HL-60 (cell line): ENCODE measurements at regions not wholly inside any gene's neighbourhood (a gene's known extent, or its start where the extent isn't known, plus 50 kb on each side); places are given as distances from the start of the nearest gene placed in this dataset.

Experiments used
- DNase-seq, 2 experiments: peaks; one replicate each; pipeline ENCODE4 v3.0.0-alpha.2; 2010 to 2020; ENCODE audit warnings: low read depth in 1 of 2, low spot score in 1 of 2
- H3K27ac ChIP-seq: fragments of 250-450 bp; sonication (Bioruptor Pico); replicated peaks from 2 replicates; pipeline ENCODE4 v1.5.1; 2020; ENCODE audit warnings: mild to moderate bottlenecking, moderate library complexity
- H3K27me3 ChIP-seq: fragments of 250-450 bp; sonication (Bioruptor Pico); 2 replicates; pipeline ENCODE4 v1.5.1; 2021; ENCODE audit warnings: mild to moderate bottlenecking, moderate library complexity; ENCODE audit not compliant: insufficient read depth, poor library complexity, severe bottlenecking
- H3K4me3 ChIP-seq: replicated peaks from 2 replicates; pipeline ENCODE4 v1.5.1; 2011; ENCODE audit warnings: mild to moderate bottlenecking, control low read depth, low read length; ENCODE audit not compliant: insufficient read depth
- GABPA ChIP-seq: IDR thresholded peaks from 2 replicates; pipeline ENCODE4 v1.6.1; 2012; ENCODE audit warnings: low read depth
- POLR2AphosphoS5 ChIP-seq: IDR thresholded peaks from 2 replicates; pipeline ENCODE4 v1.6.1; 2012; ENCODE audit warnings: low read depth
- REST ChIP-seq: IDR thresholded peaks from 2 replicates; pipeline ENCODE4 v1.6.1; 2012; ENCODE audit warnings: low read depth; ENCODE audit not compliant: insufficient replicate concordance
- SPI1 ChIP-seq: IDR thresholded peaks from 2 replicates; pipeline ENCODE4 v1.6.1; 2012; ENCODE audit warnings: low read depth, mild to moderate bottlenecking, borderline replicate concordance
- TF ChIP-seq, protein P1 (sequence below): IDR thresholded peaks from one replicate; pipeline ENCODE4 v1.5.1; 2011; ENCODE audit warnings: low read length, control low read depth, inconsistent platforms; ENCODE audit not compliant: insufficient read depth

DNA sequence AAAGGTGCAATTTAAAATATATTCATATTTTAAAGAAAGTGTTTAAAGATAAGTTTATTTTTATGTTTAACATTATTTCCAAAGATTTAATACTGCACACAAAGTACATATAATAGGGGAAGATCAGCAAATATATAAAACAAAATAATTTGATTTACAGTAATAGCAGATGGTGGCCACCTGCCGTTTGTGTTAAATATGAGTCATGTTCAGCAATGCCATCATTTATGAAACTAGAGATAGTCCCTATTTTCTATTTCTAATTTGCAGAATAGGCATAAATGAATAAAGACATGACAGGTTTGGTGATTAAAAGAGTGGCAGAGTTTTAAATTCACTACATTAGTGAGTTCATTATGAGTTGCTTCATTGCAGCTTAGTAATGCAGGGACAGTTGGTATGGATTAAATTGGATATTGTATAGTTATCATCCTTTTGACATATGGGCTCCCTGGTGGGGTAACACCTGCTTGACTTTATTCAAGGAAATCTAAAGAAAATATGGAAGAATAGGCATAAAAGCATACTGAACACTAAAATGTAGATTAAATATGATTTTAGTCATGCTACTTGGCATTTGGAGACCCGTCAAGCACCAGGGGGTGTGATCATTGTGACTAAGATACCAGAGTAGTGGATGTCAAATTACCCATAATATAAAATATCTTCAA lies 78.8 kb upstream of the BANK1 start:
- DNase-seq = no peak
- Histone ChIP-seq H3K27ac (no peak overlapping the region), H3K27me3 (no peaks in the 10 kb centered on the region), H3K4me3 (no peak overlapping the region)
- TF ChIP-seq GABPA (no peak), SPI1 (no peak), REST (no peak), POLR2AphosphoS5 (no peak)
- TF ChIP-seq, protein P1, sequence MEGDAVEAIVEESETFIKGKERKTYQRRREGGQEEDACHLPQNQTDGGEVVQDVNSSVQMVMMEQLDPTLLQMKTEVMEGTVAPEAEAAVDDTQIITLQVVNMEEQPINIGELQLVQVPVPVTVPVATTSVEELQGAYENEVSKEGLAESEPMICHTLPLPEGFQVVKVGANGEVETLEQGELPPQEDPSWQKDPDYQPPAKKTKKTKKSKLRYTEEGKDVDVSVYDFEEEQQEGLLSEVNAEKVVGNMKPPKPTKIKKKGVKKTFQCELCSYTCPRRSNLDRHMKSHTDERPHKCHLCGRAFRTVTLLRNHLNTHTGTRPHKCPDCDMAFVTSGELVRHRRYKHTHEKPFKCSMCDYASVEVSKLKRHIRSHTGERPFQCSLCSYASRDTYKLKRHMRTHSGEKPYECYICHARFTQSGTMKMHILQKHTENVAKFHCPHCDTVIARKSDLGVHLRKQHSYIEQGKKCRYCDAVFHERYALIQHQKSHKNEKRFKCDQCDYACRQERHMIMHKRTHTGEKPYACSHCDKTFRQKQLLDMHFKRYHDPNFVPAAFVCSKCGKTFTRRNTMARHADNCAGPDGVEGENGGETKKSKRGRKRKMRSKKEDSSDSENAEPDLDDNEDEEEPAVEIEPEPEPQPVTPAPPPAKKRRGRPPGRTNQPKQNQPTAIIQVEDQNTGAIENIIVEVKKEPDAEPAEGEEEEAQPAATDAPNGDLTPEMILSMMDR = no peak

- TF ChIP-seq GABPA (no peak), SPI1 (no peak), POLR2AphosphoS5 (no peak)
- H3K27ac ChIP-seq = no peak overlapping the region
- H3K27me3 ChIP-seq = no peaks in the 10 kb centered on the region
- peak in 1 of 2 experiments; percentile 30 for DNase-seq
- no peak overlapping the region for H3K4me3 ChIP-seq
Measured at GRCh38 chr4:101710806-101711205, 79.7 kb upstream of the BANK1 start.

- TF ChIP-seq POLR2AphosphoS5 (no peak), REST (no peak), SPI1 (no peak), GABPA (no peak)
- TF ChIP-seq, protein P1 = no peak
- no peak for DNase-seq
- no peaks in the 10 kb centered on the region for H3K27me3 ChIP-seq
- no peak overlapping the region for H3K27ac ChIP-seq
- H3K4me3 ChIP-seq = no peak overlapping the region
Measured at GRCh38 chr4:101708293-101709039, 82.1 kb upstream of the BANK1 start.

- no peaks in the 10 kb centered on the region for H3K27me3 ChIP-seq
- H3K4me3 ChIP-seq = no peak overlapping the region
- no peak overlapping the region for H3K27ac ChIP-seq
- no peak for DNase-seq
- TF ChIP-seq GABPA = no peak
- TF ChIP-seq REST = no peak
- TF ChIP-seq SPI1 = no peak
- TF ChIP-seq, protein P1 = no peak
- no peak for TF ChIP-seq POLR2AphosphoS5
Measured at GRCh38 chr4:101707596-101707995, 82.9 kb upstream of the BANK1 start.
